H1 (cell line): ENCODE measurements at regions not wholly inside any gene's neighbourhood (a gene's known extent, or its start where the extent isn't known, plus 50 kb on each side); places are given as distances from the start of the nearest gene placed in this dataset.

Source experiments
- BCL11A ChIP-seq, 2 experiments: IDR thresholded peaks; one replicate each; pipeline ENCODE4 v1.6.1; 2011; ENCODE audit warnings: low read depth in 2 of 2, low read length in 2 of 2, mild to moderate bottlenecking in 2 of 2
- BRCA1 ChIP-seq: IDR thresholded peaks from 2 replicates; pipeline ENCODE4 v1.6.1; 2012; ENCODE audit warnings: low read depth, low read length, improper control_type of control experiment
- CTCF ChIP-seq, 3 experiments: IDR thresholded peaks; 1 replicate in 2 of 3; 2 replicates in 1 of 3; pipeline versions ENCODE4 v1.5.1 to v1.6.1; 2011; ENCODE audit warnings: low read length in 3 of 3, mild to moderate bottlenecking in 3 of 3, inconsistent platforms in 2 of 3, low read depth in 1 of 3, moderate library complexity in 1 of 3; ENCODE audit not compliant: insufficient read depth in 1 of 3; ENCODE audit errors: control extremely low read depth in 1 of 3
- EP300 ChIP-seq, 2 experiments: IDR thresholded peaks; 1 replicate in 1 of 2; 2 replicates in 1 of 2; pipeline ENCODE4 v1.6.1; 2011 to 2012; ENCODE audit warnings: low read depth in 2 of 2, low read length in 2 of 2, mild to moderate bottlenecking in 2 of 2, borderline replicate concordance in 1 of 2, inconsistent platforms in 1 of 2, moderate library complexity in 1 of 2
- EZH2 ChIP-seq: fragments of 200-600 bp; sonication (generic); IDR thresholded peaks from 2 replicates; pipeline ENCODE4 v1.7.1; 2012; ENCODE audit warnings: low read depth, mild to moderate bottlenecking, moderate library complexity, low read length, inconsistent platforms; ENCODE audit not compliant: severe bottlenecking
- JUN ChIP-seq: IDR thresholded peaks from 2 replicates; pipeline ENCODE4 v1.6.1; 2011; ENCODE audit warnings: low read depth, mild to moderate bottlenecking, improper control_type of control experiment, low read length
- POLR2A ChIP-seq, 2 experiments: IDR thresholded peaks; 1 replicate in 1 of 2; 2 replicates in 1 of 2; pipeline ENCODE4 v1.6.1; 2011; ENCODE audit warnings: low read depth in 2 of 2, low read length in 2 of 2, mild to moderate bottlenecking in 2 of 2; ENCODE audit errors: control extremely low read depth in 1 of 2
- POLR2AphosphoS5 ChIP-seq: IDR thresholded peaks from 2 replicates; pipeline ENCODE4 v1.6.1; 2011; ENCODE audit warnings: low read depth, low read length
- RAD21 ChIP-seq, 2 experiments: IDR thresholded peaks in 1 of 2; conservative IDR thresholded peaks in 1 of 2; 2 replicates each; pipeline ENCODE4 v1.6.1; 2011; ENCODE audit warnings: low read depth in 2 of 2, low read length in 2 of 2, improper control_type of control experiment in 1 of 2, inconsistent platforms in 1 of 2, mild to moderate bottlenecking in 1 of 2, moderate library complexity in 1 of 2
- RNF2 ChIP-seq: fragments of 200-900, 300-1000 bp; sonication (generic); IDR thresholded peaks from 2 replicates; pipeline ENCODE4 v1.7.1; 2016; ENCODE audit warnings: borderline replicate concordance, low read depth, mild to moderate bottlenecking, antibody characterized with exemption, low read length; ENCODE audit not compliant: poor library complexity, severe bottlenecking; ENCODE audit errors: missing control alignments
- SRF ChIP-seq: IDR thresholded peaks from 2 replicates; pipeline ENCODE4 v1.6.1; 2011; ENCODE audit warnings: mild to moderate bottlenecking, low read depth, low read length, moderate library complexity

- no peak for TF ChIP-seq POLR2A (IDR thresholded peaks at IDR 0.05; ENCODE audit: control extremely low read depth in 1 of 2, low read depth in 2 of 2, low read length in 2 of 2)
- TF ChIP-seq POLR2AphosphoS5 = no peak
- TF ChIP-seq RNF2 = no peak
- TF ChIP-seq CTCF (IDR thresholded peaks at IDR 0.05; ENCODE audit: control extremely low read depth in 1 of 3, insufficient read depth in 1 of 3, low read depth in 1 of 3, low read length in 3 of 3) = peak in 2 of 3 experiments; percentile 36 to 46; a peak in 2 of 4 replicates
- TF ChIP-seq SRF = no peak
- TF ChIP-seq JUN = no peak
- peak; percentile 69 to 71 for TF ChIP-seq RAD21 (IDR thresholded peaks at IDR 0.05 in 1 of 2, conservative IDR thresholded peaks at IDR 0.05 in 1 of 2; ENCODE audit: low read depth in 2 of 2, low read length in 2 of 2)
- no peak for TF ChIP-seq EP300 (IDR thresholded peaks at IDR 0.05; ENCODE audit: borderline replicate concordance in 1 of 2, low read depth in 2 of 2, low read length in 2 of 2)
- no peak for TF ChIP-seq BRCA1
- TF ChIP-seq BCL11A (IDR thresholded peaks at IDR 0.05; ENCODE audit: low read depth in 2 of 2, low read length in 2 of 2) = no peak
- TF ChIP-seq EZH2 = no peak
Measured at GRCh38 chr6:105733556-105734162, 330.8 kb upstream of the PREP start.
